ENCODE measurements at regions not wholly inside any gene's neighbourhood (a gene's known extent, or its start where the extent isn't known, plus 50 kb on each side); places are given as distances from the start of the nearest gene placed in this dataset.
A peak's percentile ranks its signal among the peaks of the same experiment; 100 is the strongest.

DNA sequence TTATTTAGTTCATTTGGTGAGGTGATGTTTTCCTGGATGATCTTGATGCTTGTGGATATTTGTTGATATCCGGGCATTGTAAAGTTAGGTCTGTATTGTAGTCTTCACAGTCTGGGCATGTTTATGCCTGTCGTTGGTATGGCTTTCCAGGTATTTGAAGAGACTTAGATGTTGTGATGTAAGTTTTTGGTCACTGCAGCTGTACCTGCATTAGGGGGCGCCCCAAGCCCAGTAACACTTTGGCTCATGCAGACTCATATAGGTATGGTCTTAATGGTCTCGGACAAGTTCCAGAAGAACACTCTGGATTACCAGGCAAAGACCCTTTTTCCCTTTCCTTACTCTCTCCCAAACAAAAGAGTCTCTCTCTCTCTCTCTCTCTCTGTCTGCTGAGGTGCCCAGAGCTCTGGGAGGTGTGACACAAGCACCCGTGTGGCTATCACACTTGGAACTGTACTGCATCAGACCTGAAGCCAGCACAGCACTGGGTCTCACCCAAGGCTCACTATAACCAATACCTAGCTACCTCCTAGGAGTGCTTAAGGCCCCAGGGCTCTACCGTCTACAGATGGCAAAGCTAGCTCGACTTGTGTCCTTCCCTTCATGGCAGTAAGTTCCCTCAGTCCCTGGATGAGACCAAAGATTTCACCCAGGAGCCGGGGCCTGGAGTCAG is 425.8 kb upstream of the ATXN7L3B start:
- FAIRE-seq = no peak
- H3K4me1 ChIP-seq (ENCODE audit: control insufficient read depth in 2 of 3, insufficient read depth in 2 of 3, low read depth in 1 of 3, low read length in 3 of 3) = no peaks in the 10 kb centered on the region

DNA sequence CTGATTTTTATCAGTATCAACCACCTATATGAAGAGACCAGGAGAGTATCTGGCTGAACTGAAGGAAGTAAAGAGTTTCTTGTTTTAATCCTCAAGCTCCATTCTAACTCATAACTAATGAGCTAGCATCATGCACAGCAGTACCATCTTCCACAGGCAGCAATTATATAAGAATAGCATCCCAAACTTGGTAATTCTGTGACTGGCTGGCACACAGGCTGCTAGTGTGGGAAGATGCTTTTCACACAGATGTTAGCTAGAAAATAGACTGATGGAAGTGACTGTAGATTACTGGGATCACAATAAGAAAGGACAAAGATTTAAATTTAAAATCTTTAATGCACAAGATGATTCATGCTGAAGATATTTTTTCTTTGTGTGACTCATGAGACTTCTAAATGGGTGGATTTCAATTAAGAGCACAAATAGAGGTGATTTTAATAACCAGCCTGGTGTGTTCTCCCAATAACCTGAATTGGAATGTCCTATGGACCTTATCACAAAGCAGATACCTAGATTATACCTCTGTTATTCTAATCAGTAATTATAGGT is 417.7 kb upstream of the ATXN7L3B start:
- Histone ChIP-seq H3K4me3 (ENCODE audit: low read length in 3 of 3) (no peak overlapping the region), H3K27ac (ENCODE audit: low read depth in 2 of 2, low read length in 2 of 2) (no peak overlapping the region), H3K4me1 (ENCODE audit: control insufficient read depth in 2 of 3, insufficient read depth in 2 of 3, low read depth in 1 of 3, low read length in 3 of 3) (no peaks in the 10 kb centered on the region), H3K9ac (ENCODE audit: low read length in 3 of 3) (no peak overlapping the region), H3K36me3 (ENCODE audit: control insufficient read depth in 2 of 3, insufficient read depth in 3 of 3, low read length in 3 of 3) (no peaks in the 10 kb centered on the region), H3K9me3 (ENCODE audit: control insufficient read depth in 2 of 3, insufficient read depth in 1 of 3, low read length in 3 of 3) (no peaks in the 10 kb centered on the region), H3K27me3 (ENCODE audit: control insufficient read depth, insufficient read depth, low read length) (no peaks in the 10 kb centered on the region)
- FAIRE-seq (no peak), DNase-seq (no peak)
- intact Hi-C loops (cut with DNase I) = no loop called here
- TF ChIP-seq, protein P1, sequence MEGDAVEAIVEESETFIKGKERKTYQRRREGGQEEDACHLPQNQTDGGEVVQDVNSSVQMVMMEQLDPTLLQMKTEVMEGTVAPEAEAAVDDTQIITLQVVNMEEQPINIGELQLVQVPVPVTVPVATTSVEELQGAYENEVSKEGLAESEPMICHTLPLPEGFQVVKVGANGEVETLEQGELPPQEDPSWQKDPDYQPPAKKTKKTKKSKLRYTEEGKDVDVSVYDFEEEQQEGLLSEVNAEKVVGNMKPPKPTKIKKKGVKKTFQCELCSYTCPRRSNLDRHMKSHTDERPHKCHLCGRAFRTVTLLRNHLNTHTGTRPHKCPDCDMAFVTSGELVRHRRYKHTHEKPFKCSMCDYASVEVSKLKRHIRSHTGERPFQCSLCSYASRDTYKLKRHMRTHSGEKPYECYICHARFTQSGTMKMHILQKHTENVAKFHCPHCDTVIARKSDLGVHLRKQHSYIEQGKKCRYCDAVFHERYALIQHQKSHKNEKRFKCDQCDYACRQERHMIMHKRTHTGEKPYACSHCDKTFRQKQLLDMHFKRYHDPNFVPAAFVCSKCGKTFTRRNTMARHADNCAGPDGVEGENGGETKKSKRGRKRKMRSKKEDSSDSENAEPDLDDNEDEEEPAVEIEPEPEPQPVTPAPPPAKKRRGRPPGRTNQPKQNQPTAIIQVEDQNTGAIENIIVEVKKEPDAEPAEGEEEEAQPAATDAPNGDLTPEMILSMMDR (IDR thresholded peaks at IDR 0.05; ENCODE audit: borderline replicate concordance, extremely low read depth, insufficient read depth) = no peak

More for the DNA sequence above, 425.8 kb upstream of the ATXN7L3B start:
- Histone ChIP-seq H3K27ac (ENCODE audit: low read depth in 2 of 2, low read length in 2 of 2) (no peak overlapping the region), H3K9me3 (ENCODE audit: control insufficient read depth in 2 of 3, insufficient read depth in 1 of 3, low read length in 3 of 3) (no peaks in the 10 kb centered on the region), H3K4me3 (ENCODE audit: low read length in 3 of 3) (no peak overlapping the region), H3K36me3 (ENCODE audit: control insufficient read depth in 2 of 3, insufficient read depth in 3 of 3, low read length in 3 of 3) (no peaks in the 10 kb centered on the region), H3K9ac (ENCODE audit: low read length in 3 of 3) (no peak overlapping the region), H3K27me3 (ENCODE audit: control insufficient read depth, insufficient read depth, low read length) (no peaks in the 10 kb centered on the region)
- TF ChIP-seq, protein P1 (IDR thresholded peaks at IDR 0.05; ENCODE audit: borderline replicate concordance, extremely low read depth, insufficient read depth) = peak; percentile 45
- intact Hi-C loops (cut with DNase I) = no loop called here
- DNase-seq = peak in 3 of 5 donors; percentile 23 to 53 (median 52)

DNA sequence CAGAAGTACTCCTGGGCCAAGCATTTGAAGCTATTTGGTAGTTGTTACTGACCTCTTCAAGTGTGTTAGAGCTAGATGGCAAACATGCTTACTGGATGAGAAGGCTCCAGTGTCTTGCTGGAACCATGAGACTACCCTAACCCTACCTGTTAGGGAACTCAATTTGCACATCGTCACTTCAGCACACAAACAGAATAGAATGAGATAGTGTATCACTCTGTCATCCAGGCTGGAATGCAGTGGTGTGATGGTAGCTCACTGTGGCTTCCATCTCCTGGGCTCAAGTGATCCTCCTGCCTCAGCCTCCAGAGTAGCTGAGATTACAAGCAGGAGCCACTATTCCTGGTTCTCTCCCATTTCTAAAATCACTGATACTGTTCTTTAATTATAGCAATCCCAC is 417.0 kb upstream of the ATXN7L3B start:
- Histone ChIP-seq H3K27ac (ENCODE audit: low read depth in 2 of 2, low read length in 2 of 2) (no peak overlapping the region), H3K36me3 (ENCODE audit: control insufficient read depth in 2 of 3, insufficient read depth in 3 of 3, low read length in 3 of 3) (no peaks in the 10 kb centered on the region), H3K9ac (ENCODE audit: low read length in 3 of 3) (no peak overlapping the region), H3K9me3 (ENCODE audit: control insufficient read depth in 2 of 3, insufficient read depth in 1 of 3, low read length in 3 of 3) (no peaks in the 10 kb centered on the region), H3K4me3 (ENCODE audit: low read length in 3 of 3) (no peak overlapping the region), H3K27me3 (ENCODE audit: control insufficient read depth, insufficient read depth, low read length) (no peaks in the 10 kb centered on the region), H3K4me1 (ENCODE audit: control insufficient read depth in 2 of 3, insufficient read depth in 2 of 3, low read depth in 1 of 3, low read length in 3 of 3) (no peaks in the 10 kb centered on the region)
- DNase-seq = no peak
- intact Hi-C loops (cut with DNase I) = no loop called here
- FAIRE-seq = no peak
- TF ChIP-seq, protein P1 (IDR thresholded peaks at IDR 0.05; ENCODE audit: borderline replicate concordance, extremely low read depth, insufficient read depth) = no peak

All from kidney (tissue), 13 donors.